ENCODE measurements at regions not wholly inside any gene's neighbourhood (a gene's known extent, or its start where the extent isn't known, plus 50 kb on each side); places are given as distances from the start of the nearest gene placed in this dataset.

DNA sequence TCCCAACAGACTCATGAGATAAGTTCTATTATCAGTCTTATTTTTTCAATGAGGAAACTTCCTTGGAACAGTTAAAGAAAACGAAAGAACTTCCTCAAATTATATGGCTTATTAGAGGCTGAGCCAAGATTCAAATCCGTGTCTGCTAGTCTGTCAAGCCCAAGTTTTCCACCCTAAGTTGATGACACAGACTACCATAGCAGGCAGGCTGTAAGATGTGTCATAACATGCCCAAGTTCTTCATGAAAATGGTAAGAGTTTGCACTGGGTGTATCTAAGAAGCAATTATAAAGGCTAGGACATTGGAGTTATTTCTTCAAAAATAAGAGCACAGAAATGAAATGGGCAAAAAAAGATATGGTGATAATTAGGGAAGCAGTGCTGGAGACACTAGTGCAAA is 634.5 kb downstream of the BRINP1 start:
- no peak for DNase-seq (ENCODE audit: low read depth)
- no peak for TF ChIP-seq MYC (IDR thresholded peaks at IDR 0.05; ENCODE audit: low read depth, low read length)
- no peak for TF ChIP-seq MAX (IDR thresholded peaks at IDR 0.05; ENCODE audit: low read depth, low read length)
- no peak for TF ChIP-seq CTCF (IDR thresholded peaks at IDR 0.05; ENCODE audit: low read depth, low read length)
- no peak for TF ChIP-seq POLR2A (IDR thresholded peaks at IDR 0.05; ENCODE audit: extremely low read depth, insufficient read length)

GRCh38 chr9:118736406-118736805 is 632.8 kb downstream of the BRINP1 start:
- no peak for DNase-seq (ENCODE audit: low read depth)
- TF ChIP-seq MYC (IDR thresholded peaks at IDR 0.05; ENCODE audit: low read depth, low read length) (no peak), CTCF (IDR thresholded peaks at IDR 0.05; ENCODE audit: low read depth, low read length) (no peak), POLR2A (IDR thresholded peaks at IDR 0.05; ENCODE audit: extremely low read depth, insufficient read length) (no peak), MAX (IDR thresholded peaks at IDR 0.05; ENCODE audit: low read depth, low read length) (no peak)
- H3K4me3 ChIP-seq (ENCODE audit: low read depth, low read length) = no peak overlapping the region

More for the DNA sequence above, 634.5 kb downstream of the BRINP1 start:
- H3K4me3 ChIP-seq (ENCODE audit: low read depth, low read length) = no peak overlapping the region

DNA sequence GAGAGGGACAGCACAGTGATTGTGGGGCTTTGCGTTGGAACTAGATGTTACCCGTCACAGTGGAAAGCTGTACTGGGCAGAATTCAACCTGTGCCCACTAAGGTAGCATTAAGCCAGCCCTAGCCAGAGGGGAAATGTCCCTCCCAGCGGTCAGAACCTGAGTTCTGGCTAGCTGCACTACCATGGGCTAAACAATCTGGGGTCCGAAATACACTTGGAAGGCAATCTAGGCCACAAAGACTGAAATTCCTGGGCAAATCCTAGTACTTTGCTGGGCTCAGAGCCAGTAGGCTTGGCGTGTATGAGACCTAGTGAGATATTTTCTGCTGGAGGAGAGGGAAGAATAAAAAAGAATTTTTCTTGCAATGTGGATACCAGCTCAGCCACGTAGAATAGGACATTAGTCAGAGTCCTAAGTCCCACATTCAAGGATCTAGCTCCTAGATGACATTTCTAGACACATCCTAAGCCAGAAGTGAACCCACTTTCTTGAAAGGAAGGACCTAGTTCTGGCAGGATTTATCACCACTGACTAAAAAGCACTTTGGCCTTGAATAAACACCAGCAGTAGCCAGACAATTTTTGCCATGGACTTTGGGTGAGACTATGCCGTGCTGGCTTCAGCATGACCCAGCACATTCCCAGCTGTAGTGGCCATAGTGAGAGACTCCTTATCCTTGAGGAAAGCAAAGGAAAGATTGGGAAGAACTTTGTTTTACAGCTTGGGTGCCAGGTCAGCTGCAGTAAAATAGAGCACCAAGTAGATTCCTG is 618.0 kb downstream of the BRINP1 start:
- DNase-seq (ENCODE audit: low read depth) = no peak
- H3K4me3 ChIP-seq (ENCODE audit: low read depth, low read length) = no peak overlapping the region
- TF ChIP-seq MYC (IDR thresholded peaks at IDR 0.05; ENCODE audit: low read depth, low read length) = no peak
- TF ChIP-seq CTCF (IDR thresholded peaks at IDR 0.05; ENCODE audit: low read depth, low read length) = no peak
- TF ChIP-seq MAX (IDR thresholded peaks at IDR 0.05; ENCODE audit: low read depth, low read length) = no peak
- TF ChIP-seq POLR2A (IDR thresholded peaks at IDR 0.05; ENCODE audit: extremely low read depth, insufficient read length) = no peak

DNA sequence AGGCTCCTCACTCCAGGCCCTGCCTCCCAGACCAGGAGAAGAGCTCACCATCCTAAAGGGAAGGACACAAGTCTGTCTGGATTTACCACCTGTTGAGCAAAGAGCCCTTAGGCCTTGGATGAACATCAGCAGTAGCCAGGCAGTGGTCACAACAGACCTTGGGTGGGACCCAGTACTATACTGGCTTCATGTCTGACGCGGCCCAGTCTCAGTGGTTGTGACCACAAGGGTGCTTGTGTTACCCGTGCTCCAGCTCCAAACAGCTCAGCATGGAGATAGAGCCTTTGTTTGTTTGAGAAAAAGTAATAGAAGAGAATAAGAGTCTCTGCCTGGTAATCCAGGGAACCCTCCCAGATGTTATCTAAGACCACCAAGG is 617.4 kb downstream of the BRINP1 start:
- no peak for DNase-seq (ENCODE audit: low read depth)
- TF ChIP-seq MAX (IDR thresholded peaks at IDR 0.05; ENCODE audit: low read depth, low read length) = no peak
- TF ChIP-seq POLR2A (IDR thresholded peaks at IDR 0.05; ENCODE audit: extremely low read depth, insufficient read length) = no peak
- no peak for TF ChIP-seq CTCF (IDR thresholded peaks at IDR 0.05; ENCODE audit: low read depth, low read length)
- TF ChIP-seq MYC (IDR thresholded peaks at IDR 0.05; ENCODE audit: low read depth, low read length) = no peak
- H3K4me3 ChIP-seq (ENCODE audit: low read depth, low read length) = no peak overlapping the region

GRCh38 chr9:118761016-118761790 is 608.0 kb downstream of the BRINP1 start:
- TF ChIP-seq MYC (IDR thresholded peaks at IDR 0.05; ENCODE audit: low read depth, low read length) (no peak), CTCF (IDR thresholded peaks at IDR 0.05; ENCODE audit: low read depth, low read length) (no peak), POLR2A (IDR thresholded peaks at IDR 0.05; ENCODE audit: extremely low read depth, insufficient read length) (no peak), MAX (IDR thresholded peaks at IDR 0.05; ENCODE audit: low read depth, low read length) (no peak)
- no peak for DNase-seq (ENCODE audit: low read depth)
- no peak overlapping the region for H3K4me3 ChIP-seq (ENCODE audit: low read depth, low read length)
